Naive thymus-derived CD4-positive, alpha-beta T cell (primary cell): ENCODE measurements at regions not wholly inside any gene's neighbourhood (a gene's known extent, or its start where the extent isn't known, plus 50 kb on each side); places are given as distances from the start of the nearest gene placed in this dataset.
"Not testable (repeated sequence)": the region's sequence is repeated elsewhere in the genome, so short reads cannot be mapped to it uniquely, and the experiment has no call there.

ENCODE experiments used
- ATAC-seq: fragments of 150-1000 bp; cut with Tn5 transposase; 2 replicates; pipeline ENCODE4 v1.10.0; 2021; ENCODE audit warnings: mild to moderate bottlenecking, moderate library complexity
- CTCF ChIA-PET: fragments of 350-600 bp; sonication (Branson Sonifier 250); formaldehyde crosslinking; loops from one replicate; lab custom pipeline; 2021; ENCODE audit warnings: antibody characterized with exemption; lab: Charles Lee
- POLR2A ChIA-PET: fragments of 350-600 bp; sonication (Branson Sonifier 250); formaldehyde crosslinking; loops from one replicate; lab custom pipeline; 2021; ENCODE audit warnings: antibody characterized with exemption, inconsistent platforms; lab: Charles Lee
- DNase-seq, 9 donors: peaks; one replicate each; pipeline versions ENCODE4 v3.0.0 to v3.0.0-alpha.2; 2020 to 2022; ENCODE audit warnings: mixed read lengths in 1 of 9
- H3K27ac ChIP-seq: one replicate; pipeline ENCODE4 v1.7.0; 2013; ENCODE audit warnings: mild to moderate bottlenecking, low read depth, low read length, moderate library complexity
- H3K27me3 ChIP-seq, 2 donors: one replicate each; pipeline ENCODE4 v1.7.0; 2013; ENCODE audit warnings: low read length in 2 of 2, mild to moderate bottlenecking in 2 of 2, moderate library complexity in 2 of 2; ENCODE audit not compliant: control insufficient read depth in 2 of 2, insufficient read depth in 2 of 2
- H3K36me3 ChIP-seq, 3 experiments: 1 replicate in 2 of 3; 2 replicates in 1 of 3; pipeline ENCODE4 v1.7.0; 2013; ENCODE audit warnings: low read length in 3 of 3, mild to moderate bottlenecking in 3 of 3, moderate library complexity in 1 of 3; ENCODE audit not compliant: insufficient read depth in 3 of 3, control insufficient read depth in 2 of 3
- H3K4me1 ChIP-seq, 2 donors: one replicate each; pipeline ENCODE4 v1.7.0; 2013; ENCODE audit warnings: low read length in 2 of 2, mild to moderate bottlenecking in 2 of 2, moderate library complexity in 1 of 2; ENCODE audit not compliant: control insufficient read depth in 2 of 2, insufficient read depth in 2 of 2
- H3K4me3 ChIP-seq: 2 replicates; pipeline ENCODE4 v1.7.0; 2013; ENCODE audit warnings: mild to moderate bottlenecking, low read length
- H3K9me3 ChIP-seq, 3 experiments: 1 replicate in 2 of 3; 2 replicates in 1 of 3; pipeline ENCODE4 v1.7.0; 2013; ENCODE audit warnings: low read length in 3 of 3; ENCODE audit not compliant: control insufficient read depth in 2 of 3
- H3K27ac Mint-ChIP-seq, 9 donors: one replicate each; pipeline ENCODE4 v1.8.0; 2020 to 2022; ENCODE audit warnings: mixed read lengths in 9 of 9, mild to moderate bottlenecking in 8 of 9, moderate library complexity in 5 of 9, inconsistent platforms in 2 of 9
- H3K27me3 Mint-ChIP-seq, 5 donors: one replicate each; pipeline ENCODE4 v1.8.0; 2021 to 2022; ENCODE audit warnings: mixed read lengths in 5 of 5, mild to moderate bottlenecking in 1 of 5
- H3K36me3 Mint-ChIP-seq, 5 donors: one replicate each; pipeline ENCODE4 v1.8.0; 2020 to 2022; ENCODE audit warnings: mixed read lengths in 5 of 5, mild to moderate bottlenecking in 3 of 5, inconsistent platforms in 1 of 5
- H3K4me1 Mint-ChIP-seq, 7 donors: one replicate each; pipeline ENCODE4 v1.8.0; 2020 to 2022; ENCODE audit warnings: mixed read lengths in 7 of 7, mild to moderate bottlenecking in 3 of 7, inconsistent platforms in 1 of 7
- H3K4me3 Mint-ChIP-seq, 10 donors: one replicate each; pipeline ENCODE4 v1.8.0; 2020 to 2022; ENCODE audit warnings: mild to moderate bottlenecking in 10 of 10, mixed read lengths in 10 of 10, moderate library complexity in 6 of 10, inconsistent platforms in 2 of 10
- H3K9me3 Mint-ChIP-seq, 11 donors: one replicate each; pipeline ENCODE4 v1.8.0; 2020 to 2022; ENCODE audit warnings: mixed read lengths in 11 of 11, mild to moderate bottlenecking in 4 of 11, inconsistent platforms in 1 of 11, moderate library complexity in 1 of 11
- intact Hi-C, 2 donors: fragments of 100-400 bp; cut with micrococcal nuclease; formaldehyde crosslinking; loops; one replicate each; pipeline ENCODE4 v1.15.1; 2023

- H3K4me3 ChIP-seq, H3K4me1 ChIP-seq, H3K36me3 Mint-ChIP-seq, ATAC-seq, POLR2A ChIA-PET, H3K27me3 ChIP-seq, DNase-seq, CTCF ChIA-PET, H3K9me3 ChIP-seq, H3K4me3 Mint-ChIP-seq, H3K4me1 Mint-ChIP-seq, intact Hi-C loops, H3K9me3 Mint-ChIP-seq, H3K27ac Mint-ChIP-seq, H3K27ac ChIP-seq, H3K36me3 ChIP-seq: not testable (repeated sequence)
- peaks cover 4 to 21% (median 5%) of the 10 kb centered on the region in 5 donors for H3K27me3 Mint-ChIP-seq
These were observed 63.3 kb upstream of the SULF2 start for GRCh38 chr20:47848534-47848933.

- POLR2A ChIA-PET = no interaction called here
- DNase-seq (no peak), ATAC-seq (no peak)
- Mint-ChIP-seq H3K4me1 (peaks cover 0 to 7% (median 0%) of the 10 kb centered on the region in 7 donors), H3K9me3 (no peaks in the 10 kb centered on the region), H3K36me3 (no peaks in the 10 kb centered on the region), H3K4me3 (no peak overlapping the region), H3K27ac (no peak overlapping the region), H3K27me3 (peaks cover 4 to 24% (median 5%) of the 10 kb centered on the region in 5 donors)
- no peaks in the 10 kb centered on the region for H3K9me3 ChIP-seq
- intact Hi-C loops = no loop called here
- H3K27me3 ChIP-seq = no peaks in the 10 kb centered on the region
- H3K4me1 ChIP-seq = no peaks in the 10 kb centered on the region
- no peak overlapping the region for H3K27ac ChIP-seq
- CTCF ChIA-PET = no interaction called here
- H3K36me3 ChIP-seq = no peaks in the 10 kb centered on the region
- H3K4me3 ChIP-seq = no peak overlapping the region
These were observed 62.7 kb upstream of the SULF2 start for GRCh38 chr20:47847884-47848485.

- CTCF ChIA-PET, intact Hi-C loops, H3K9me3 Mint-ChIP-seq, H3K4me3 ChIP-seq, H3K4me3 Mint-ChIP-seq, H3K36me3 Mint-ChIP-seq, POLR2A ChIA-PET, H3K36me3 ChIP-seq, H3K27ac ChIP-seq, H3K27ac Mint-ChIP-seq, H3K4me1 Mint-ChIP-seq, H3K4me1 ChIP-seq, H3K27me3 ChIP-seq, DNase-seq, H3K9me3 ChIP-seq, ATAC-seq: not testable (repeated sequence)
- peaks cover 4 to 26% (median 5%) of the 10 kb centered on the region in 5 donors for H3K27me3 Mint-ChIP-seq
These were observed 61.9 kb upstream of the SULF2 start for GRCh38 chr20:47847220-47847619.

- not testable (repeated sequence) for ATAC-seq, H3K4me3 Mint-ChIP-seq
These were observed 61.4 kb upstream of the SULF2 start for GRCh38 chr20:47846651-47847050.

GRCh38 chr20:47845382-47845977, 60.2 kb upstream of the SULF2 start:
- intact Hi-C loops = not testable (repeated sequence)

More at GRCh38 chr20:47846651-47847050, 61.4 kb upstream of the SULF2 start:
- H3K4me1 ChIP-seq, H3K27me3 ChIP-seq, H3K27ac ChIP-seq, CTCF ChIA-PET, intact Hi-C loops, H3K4me3 ChIP-seq, DNase-seq, H3K36me3 ChIP-seq, H3K9me3 Mint-ChIP-seq, H3K36me3 Mint-ChIP-seq, H3K9me3 ChIP-seq, H3K4me1 Mint-ChIP-seq, H3K27ac Mint-ChIP-seq, POLR2A ChIA-PET: not testable (repeated sequence)
- H3K27me3 Mint-ChIP-seq = peaks cover 4 to 21% (median 5%) of the 10 kb centered on the region in 5 donors

GRCh38 chr20:47844568-47844906, 59.3 kb upstream of the SULF2 start:
- H3K4me1 ChIP-seq, H3K36me3 Mint-ChIP-seq, intact Hi-C loops, H3K4me3 Mint-ChIP-seq, DNase-seq, POLR2A ChIA-PET, H3K4me3 ChIP-seq, H3K27me3 ChIP-seq, H3K9me3 ChIP-seq, H3K27ac Mint-ChIP-seq, ATAC-seq, H3K9me3 Mint-ChIP-seq, H3K4me1 Mint-ChIP-seq, H3K36me3 ChIP-seq, H3K27ac ChIP-seq: not testable (repeated sequence)
- CTCF ChIA-PET = interaction anchor here (0.6 kb wide), 1 partner anchor 115 kb away, joined by 4 read pairs; no protein-coding TSS in a partner anchor
- H3K27me3 Mint-ChIP-seq = peaks cover under 1 to 11% (median 1%) of the 10 kb centered on the region in 5 donors

More at GRCh38 chr20:47845382-47845977, 60.2 kb upstream of the SULF2 start:
- POLR2A ChIA-PET, H3K27ac Mint-ChIP-seq, H3K27me3 ChIP-seq, DNase-seq, ATAC-seq, CTCF ChIA-PET, H3K27ac ChIP-seq, H3K36me3 Mint-ChIP-seq, H3K4me3 ChIP-seq, H3K9me3 Mint-ChIP-seq, H3K4me1 ChIP-seq, H3K4me3 Mint-ChIP-seq, H3K9me3 ChIP-seq, H3K4me1 Mint-ChIP-seq, H3K36me3 ChIP-seq: not testable (repeated sequence)
- H3K27me3 Mint-ChIP-seq = peaks cover 4 to 15% (median 5%) of the 10 kb centered on the region in 5 donors
